Mesothelial cell of epicardium (in vitro differentiated cells): ENCODE measurements at regions not wholly inside any gene's neighbourhood (a gene's known extent, or its start where the extent isn't known, plus 50 kb on each side); places are given as distances from the start of the nearest gene placed in this dataset.

Experiments used
- DNase-seq, 2 experiments: peaks; one replicate each; pipeline ENCODE4 v3.0.0; 2021; ENCODE audit warnings: low spot score in 2 of 2; ENCODE audit not compliant: unreplicated experiment in 2 of 2
- H3K27ac Mint-ChIP-seq: 2 replicates; pipeline ENCODE4 v1.8.0; 2021; ENCODE audit warnings: mixed read lengths
- H3K27me3 Mint-ChIP-seq: 2 replicates; pipeline ENCODE4 v1.8.0; 2021; ENCODE audit warnings: low read depth, mixed read lengths
- H3K36me3 Mint-ChIP-seq: 2 replicates; pipeline ENCODE4 v1.8.0; 2021; ENCODE audit warnings: mixed read lengths
- H3K4me1 Mint-ChIP-seq: 2 replicates; pipeline ENCODE4 v1.8.0; 2021; ENCODE audit warnings: mixed read lengths
- H3K4me3 Mint-ChIP-seq: 2 replicates; pipeline ENCODE4 v1.8.0; 2021; ENCODE audit warnings: mild to moderate bottlenecking, moderate library complexity, mixed read lengths
- H3K9me3 Mint-ChIP-seq: 2 replicates; pipeline ENCODE4 v1.8.0; 2021; ENCODE audit warnings: mixed read lengths
- CTCF ChIP-seq: fragments of 200-600 bp; sonication (generic); IDR thresholded peaks from one replicate; pipeline ENCODE4 v1.5.0; 2021; ENCODE audit warnings: antibody characterized with exemption; ENCODE audit not compliant: unreplicated experiment

GRCh38 chr22:48143856-48144255 lies 1381.4 kb downstream of the TBC1D22A start:
- peaks cover 32% of the 10 kb centered on the region for H3K27me3 Mint-ChIP-seq
- no peak overlapping the region for H3K27ac Mint-ChIP-seq
- no peaks in the 10 kb centered on the region for H3K4me1 Mint-ChIP-seq
- H3K36me3 Mint-ChIP-seq, result no peaks in the 10 kb centered on the region
- TF ChIP-seq CTCF, result no peak
- H3K9me3 Mint-ChIP-seq, result no peaks in the 10 kb centered on the region
- H3K4me3 Mint-ChIP-seq, result no peak overlapping the region
- no peak for DNase-seq

- no peak for TF ChIP-seq CTCF
- Mint-ChIP-seq H3K4me3 (no peak overlapping the region), H3K36me3 (no peaks in the 10 kb centered on the region), H3K9me3 (no peaks in the 10 kb centered on the region), H3K4me1 (no peaks in the 10 kb centered on the region), H3K27ac (no peak overlapping the region), H3K27me3 (peaks cover 32% of the 10 kb centered on the region)
- no peak for DNase-seq
Observed at GRCh38 chr22:48142388-48142787, 1379.9 kb downstream of the TBC1D22A start.

DNA sequence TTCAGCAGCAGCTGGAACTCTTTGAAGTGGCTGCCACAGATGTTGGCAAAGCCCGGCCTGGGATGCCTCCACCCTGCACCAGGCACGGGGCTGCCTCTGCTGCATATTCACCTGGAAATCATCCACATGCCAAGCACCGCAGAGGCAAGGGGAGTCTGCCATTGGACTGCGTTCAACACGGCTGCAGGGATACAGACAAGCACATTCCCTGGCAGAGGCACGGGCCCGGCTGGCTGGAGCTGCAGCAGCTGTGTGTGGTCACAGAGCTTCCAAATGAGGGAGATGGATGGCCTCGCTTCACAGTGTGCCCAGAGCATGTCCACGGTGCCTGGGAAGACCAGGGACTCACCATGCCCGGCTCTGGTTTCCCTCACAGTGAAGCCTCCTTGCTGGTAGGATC lies 1378.9 kb downstream of the TBC1D22A start:
- Mint-ChIP-seq H3K36me3 (no peaks in the 10 kb centered on the region), H3K9me3 (no peaks in the 10 kb centered on the region), H3K27ac (no peak overlapping the region), H3K4me1 (no peaks in the 10 kb centered on the region), H3K4me3 (no peak overlapping the region), H3K27me3 (peaks cover 26% of the 10 kb centered on the region)
- DNase-seq, result no peak
- TF ChIP-seq CTCF, result no peak

DNA sequence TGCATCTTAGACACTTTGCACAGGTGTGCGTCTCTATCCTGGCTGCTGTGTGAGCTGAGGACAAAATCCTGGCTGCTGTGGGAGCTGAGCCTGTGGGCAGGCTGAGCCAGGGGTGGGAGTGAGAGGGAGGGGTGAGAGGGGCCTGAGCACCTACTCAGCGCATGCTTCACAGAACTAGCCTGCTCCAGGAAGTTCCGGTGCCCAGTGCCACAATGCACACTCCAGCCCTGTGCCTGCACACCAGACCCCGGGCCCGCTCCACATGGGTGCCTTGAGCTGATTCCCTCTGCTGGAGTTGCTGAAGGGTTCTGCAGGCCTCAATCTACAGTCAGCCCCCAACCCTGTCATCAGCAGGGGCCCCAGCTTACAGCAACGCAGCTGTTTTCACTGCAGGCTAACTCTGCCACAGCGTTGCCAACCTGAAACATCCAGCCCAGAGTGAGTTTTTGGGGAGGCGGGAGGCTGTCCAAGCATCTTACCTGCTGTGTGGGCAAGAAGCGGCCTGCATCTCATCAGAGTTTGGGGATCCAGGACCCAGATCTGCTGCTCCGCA lies 1377.9 kb downstream of the TBC1D22A start:
- Mint-ChIP-seq H3K27ac (no peak overlapping the region), H3K4me3 (no peak overlapping the region), H3K9me3 (no peaks in the 10 kb centered on the region), H3K36me3 (no peaks in the 10 kb centered on the region), H3K4me1 (no peaks in the 10 kb centered on the region), H3K27me3 (peaks cover 18% of the 10 kb centered on the region)
- no peak for TF ChIP-seq CTCF
- no peak for DNase-seq

- Mint-ChIP-seq H3K9me3 (peaks cover 2% of the 10 kb centered on the region), H3K27me3 (peaks cover 13% of the 10 kb centered on the region), H3K4me3 (no peak overlapping the region), H3K27ac (no peak overlapping the region), H3K4me1 (no peaks in the 10 kb centered on the region), H3K36me3 (no peaks in the 10 kb centered on the region)
- DNase-seq, result no peak
- TF ChIP-seq CTCF, result no peak
Observed at GRCh38 chr22:48139776-48140175, 1377.3 kb downstream of the TBC1D22A start.

DNA sequence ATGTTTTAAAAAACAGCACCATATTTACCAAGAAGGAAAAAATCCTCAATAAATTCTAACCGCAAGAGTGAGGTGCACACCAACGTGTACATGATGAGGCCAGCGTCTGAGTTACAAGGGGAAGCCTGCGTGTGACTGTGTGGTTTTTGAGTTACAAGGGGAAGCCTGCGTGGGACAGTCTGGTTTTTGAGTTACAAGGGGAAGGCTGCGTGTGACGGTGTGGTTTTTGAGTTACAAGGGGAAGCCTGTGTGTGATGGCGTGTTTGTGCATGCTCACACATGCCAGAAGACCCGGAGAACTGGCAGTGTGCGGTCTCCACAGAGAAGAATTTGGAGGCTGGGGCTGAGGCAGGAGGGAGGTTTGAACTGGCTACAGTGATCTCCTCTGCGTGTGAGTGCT lies 1376.4 kb downstream of the TBC1D22A start:
- no peaks in the 10 kb centered on the region for H3K36me3 Mint-ChIP-seq
- H3K4me3 Mint-ChIP-seq, result no peak overlapping the region
- H3K27ac Mint-ChIP-seq, result no peak overlapping the region
- no peak for DNase-seq
- no peak for TF ChIP-seq CTCF
- H3K27me3 Mint-ChIP-seq, result peaks cover 7% of the 10 kb centered on the region
- H3K9me3 Mint-ChIP-seq, result peaks cover 10% of the 10 kb centered on the region
- H3K4me1 Mint-ChIP-seq, result no peaks in the 10 kb centered on the region
